Spleen (tissue), 11 donors: ENCODE measurements at regions not wholly inside any gene's neighbourhood (a gene's known extent, or its start where the extent isn't known, plus 50 kb on each side); places are given as distances from the start of the nearest gene placed in this dataset.

Experiments
- DNase-seq: peaks from one replicate; pipeline ENCODE4 v3.0.0-alpha.2; 2020
- H3K27ac ChIP-seq, 8 donors: fragments of 200-600 bp; sonication (generic) in 7 of 8; 1 replicate in 4 of 8; 2 replicates in 4 of 8; pipeline versions ENCODE4 v1.5.0 to v1.8.0; 2016 to 2021; ENCODE audit warnings: inconsistent platforms in 4 of 8, mild to moderate bottlenecking in 4 of 8, moderate library complexity in 1 of 8
- H3K27me3 ChIP-seq, 7 donors: fragments of 200-600 bp; sonication (generic) in 6 of 7; replicated peaks in 1 of 7; 1 replicate in 4 of 7; 2 replicates in 3 of 7; pipeline versions ENCODE4 v1.5.0 to v1.8.0; 2016 to 2021; ENCODE audit warnings: inconsistent platforms in 3 of 7, mild to moderate bottlenecking in 1 of 7
- H3K36me3 ChIP-seq, 6 donors: fragments of 200-600 bp; sonication (generic) in 5 of 6; 1 replicate in 4 of 6; 2 replicates in 2 of 6; pipeline versions ENCODE4 v1.5.0 to v1.8.0; 2016 to 2021; ENCODE audit warnings: inconsistent platforms in 2 of 6
- H3K4me1 ChIP-seq, 6 donors: fragments of 200-600 bp; sonication (generic) in 5 of 6; 1 replicate in 3 of 6; 2 replicates in 3 of 6; pipeline versions ENCODE4 v1.5.0 to v1.8.0; 2016 to 2021; ENCODE audit warnings: inconsistent platforms in 3 of 6
- H3K4me3 ChIP-seq, 8 donors: fragments of 200-600 bp; sonication (generic) in 7 of 8; 1 replicate in 4 of 8; 2 replicates in 4 of 8; pipeline versions ENCODE4 v1.5.0 to v1.8.0; 2016 to 2021; ENCODE audit warnings: inconsistent platforms in 4 of 8, mild to moderate bottlenecking in 4 of 8, moderate library complexity in 2 of 8
- H3K9me3 ChIP-seq, 8 donors: fragments of 200-600 bp; sonication (generic) in 7 of 8; 1 replicate in 4 of 8; 2 replicates in 4 of 8; pipeline versions ENCODE4 v1.5.0 to v1.8.0; 2016 to 2021; ENCODE audit warnings: inconsistent platforms in 4 of 8
- POLR2A ChIP-seq, 3 donors: fragments of 450-650 bp; IDR thresholded peaks; one replicate each; pipeline ENCODE4 v1.5.1; 2017; ENCODE audit warnings: antibody characterized with exemption in 3 of 3, mild to moderate bottlenecking in 1 of 3
- POLR2AphosphoS5 ChIP-seq, 3 donors: sonication (generic); formaldehyde crosslinking; IDR thresholded peaks; one replicate each; pipeline ENCODE4 v1.5.1; 2017; ENCODE audit warnings: antibody characterized with exemption in 3 of 3
- WGBS, 5 donors: extraction: QIAGEN DNeasy Blood & Tissue Kit in 3 of 5; methylation state at CpG; one replicate each; pipeline versions ENCODE4 v1.1.5 to v1.1.7; 2013 to 2018; 5-methylcytosine and 5-hydroxymethylcytosine counted together
- intact Hi-C: fragments of 100-400 bp; cut with DNase I; formaldehyde crosslinking; loops from one replicate; pipeline ENCODE4 v1.15.0; 2023; ENCODE audit warnings: low total_unique reads
- TF ChIP-seq, protein P1 (sequence below), 11 experiments: fragments of 200-600 bp in 7 of 11; fragments of 450-650 bp in 4 of 11; sonication (generic) in 4 of 11; IDR thresholded peaks in 8 of 11; conservative IDR thresholded peaks in 3 of 11; 1 replicate in 7 of 11; 2 replicates in 4 of 11; pipeline versions ENCODE4 v1.4.0 to v1.8.0; 2016 to 2021; ENCODE audit warnings: antibody characterized with exemption in 11 of 11, inconsistent platforms in 4 of 11, mild to moderate bottlenecking in 1 of 11
- donor health status: healthy with polysubstance abuse.
- donor health status: DM: no; HTN: no; CAD: no; lungs with moderate emphysema.
- donor health status: DM: no; HTN: no; CAD: no.
- donor health status: Bipolar disorder and iron deficiency.
- donor health status: healthy.
- donor health status: DM: no; HTN: no; CAD: no.
- donor health status: DM: yes; HTN: yes; CAD: no.

DNA sequence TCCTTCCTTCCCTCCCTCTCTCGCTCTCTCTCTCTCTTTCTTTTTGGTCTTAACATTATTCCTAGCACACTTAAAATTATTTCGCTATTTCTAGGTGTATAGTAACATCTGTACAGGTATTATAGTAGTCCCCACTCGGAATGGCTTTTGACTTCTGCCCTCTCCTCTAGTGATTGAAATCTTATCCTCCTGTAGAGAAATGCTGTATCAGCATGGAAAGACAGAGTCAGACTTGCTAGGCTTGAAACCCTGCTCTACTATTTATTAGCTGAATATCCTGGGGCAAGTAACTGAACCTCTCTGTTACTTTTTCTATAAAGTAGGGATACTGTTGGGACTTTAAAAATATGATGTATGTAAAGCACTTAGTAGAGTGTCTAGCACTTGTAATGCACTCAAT, 681.9 kb upstream of the C9orf72 start:
- H3K4me1 ChIP-seq, result no peaks in the 10 kb centered on the region
- intact Hi-C loops, result no loop called here
- no peak for TF ChIP-seq POLR2AphosphoS5 (IDR thresholded peaks at IDR 0.05)
- no peak for TF ChIP-seq POLR2A (IDR thresholded peaks at IDR 0.05)
- TF ChIP-seq, protein P1, sequence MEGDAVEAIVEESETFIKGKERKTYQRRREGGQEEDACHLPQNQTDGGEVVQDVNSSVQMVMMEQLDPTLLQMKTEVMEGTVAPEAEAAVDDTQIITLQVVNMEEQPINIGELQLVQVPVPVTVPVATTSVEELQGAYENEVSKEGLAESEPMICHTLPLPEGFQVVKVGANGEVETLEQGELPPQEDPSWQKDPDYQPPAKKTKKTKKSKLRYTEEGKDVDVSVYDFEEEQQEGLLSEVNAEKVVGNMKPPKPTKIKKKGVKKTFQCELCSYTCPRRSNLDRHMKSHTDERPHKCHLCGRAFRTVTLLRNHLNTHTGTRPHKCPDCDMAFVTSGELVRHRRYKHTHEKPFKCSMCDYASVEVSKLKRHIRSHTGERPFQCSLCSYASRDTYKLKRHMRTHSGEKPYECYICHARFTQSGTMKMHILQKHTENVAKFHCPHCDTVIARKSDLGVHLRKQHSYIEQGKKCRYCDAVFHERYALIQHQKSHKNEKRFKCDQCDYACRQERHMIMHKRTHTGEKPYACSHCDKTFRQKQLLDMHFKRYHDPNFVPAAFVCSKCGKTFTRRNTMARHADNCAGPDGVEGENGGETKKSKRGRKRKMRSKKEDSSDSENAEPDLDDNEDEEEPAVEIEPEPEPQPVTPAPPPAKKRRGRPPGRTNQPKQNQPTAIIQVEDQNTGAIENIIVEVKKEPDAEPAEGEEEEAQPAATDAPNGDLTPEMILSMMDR (IDR thresholded peaks at IDR 0.05 in 8 of 11, conservative IDR thresholded peaks at IDR 0.05 in 3 of 11), result no peak
- H3K4me3 ChIP-seq, result no peak overlapping the region
- no peak overlapping the region for H3K27ac ChIP-seq
- H3K36me3 ChIP-seq, result no peaks in the 10 kb centered on the region
- DNase-seq, result no peak
- H3K27me3 ChIP-seq, result no peaks in the 10 kb centered on the region
- WGBS, 5 donors, result 70 to 79% (median 72%) methylated on average over 3 of the region's 3 CpGs
- no peaks in the 10 kb centered on the region for H3K9me3 ChIP-seq

DNA sequence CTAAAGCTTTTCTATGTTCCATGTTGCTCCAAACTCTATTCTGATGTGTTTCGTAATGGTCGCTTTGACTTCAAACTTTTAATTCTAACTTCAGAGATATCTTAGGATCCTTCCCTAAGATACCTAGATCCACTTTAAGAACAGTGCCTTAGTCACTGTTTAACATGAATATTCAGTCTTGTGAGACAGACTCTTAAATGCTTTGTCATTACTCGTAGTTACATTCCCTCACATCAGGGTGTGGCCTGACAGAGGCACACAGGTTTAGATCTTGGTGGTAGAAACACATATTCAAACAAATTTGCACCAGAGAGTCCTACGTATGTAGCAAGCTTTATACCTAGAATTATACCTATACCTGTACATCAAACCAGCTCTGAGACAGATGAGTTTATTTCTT, 687.0 kb upstream of the C9orf72 start:
- TF ChIP-seq POLR2A (IDR thresholded peaks at IDR 0.05) (no peak), POLR2AphosphoS5 (IDR thresholded peaks at IDR 0.05) (no peak)
- TF ChIP-seq, protein P1 (IDR thresholded peaks at IDR 0.05 in 8 of 11, conservative IDR thresholded peaks at IDR 0.05 in 3 of 11), result no peak
- intact Hi-C loops, result no loop called here
- 87 to 92% (median 90%) methylated on average over 4 of the region's 4 CpGs for WGBS, 5 donors

DNA sequence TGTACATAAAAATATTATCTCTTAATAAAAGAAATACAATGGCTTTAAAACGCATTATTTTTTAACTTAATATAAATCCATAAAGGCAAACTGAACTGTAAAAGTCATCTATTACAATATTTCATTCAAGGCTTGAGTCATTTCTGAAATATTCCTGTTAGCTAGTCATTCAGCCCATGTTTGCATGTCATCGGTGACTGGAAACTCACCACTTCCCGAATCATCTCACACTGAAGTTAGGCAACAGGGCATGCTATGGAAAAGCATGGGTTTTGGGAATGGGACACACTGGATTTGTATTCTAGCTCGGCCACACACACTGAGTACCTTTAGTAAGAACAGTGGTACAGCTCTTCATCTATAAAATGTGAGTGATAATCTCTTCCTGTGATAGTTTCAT, 691.1 kb upstream of the C9orf72 start:
- DNase-seq, result no peak
- 81 to 91% (median 85%) methylated on average over 4 of the region's 4 CpGs for WGBS, 5 donors
- Histone ChIP-seq H3K36me3 (no peaks in the 10 kb centered on the region), H3K27me3 (no peaks in the 10 kb centered on the region), H3K9me3 (no peaks in the 10 kb centered on the region), H3K4me1 (no peaks in the 10 kb centered on the region), H3K4me3 (no peak overlapping the region), H3K27ac (no peak overlapping the region)
- intact Hi-C loops, result no loop called here
- no peak for TF ChIP-seq POLR2AphosphoS5 (IDR thresholded peaks at IDR 0.05)
- no peak for TF ChIP-seq POLR2A (IDR thresholded peaks at IDR 0.05)
- TF ChIP-seq, protein P1 (IDR thresholded peaks at IDR 0.05 in 8 of 11, conservative IDR thresholded peaks at IDR 0.05 in 3 of 11), result no peak

More for the DNA sequence above, 687.0 kb upstream of the C9orf72 start:
- H3K36me3 ChIP-seq, result no peaks in the 10 kb centered on the region
- H3K27ac ChIP-seq, result no peak overlapping the region
- H3K27me3 ChIP-seq, result no peaks in the 10 kb centered on the region
- H3K4me1 ChIP-seq, result no peaks in the 10 kb centered on the region
- no peak for DNase-seq
- H3K9me3 ChIP-seq, result no peaks in the 10 kb centered on the region
- H3K4me3 ChIP-seq, result no peak overlapping the region

DNA sequence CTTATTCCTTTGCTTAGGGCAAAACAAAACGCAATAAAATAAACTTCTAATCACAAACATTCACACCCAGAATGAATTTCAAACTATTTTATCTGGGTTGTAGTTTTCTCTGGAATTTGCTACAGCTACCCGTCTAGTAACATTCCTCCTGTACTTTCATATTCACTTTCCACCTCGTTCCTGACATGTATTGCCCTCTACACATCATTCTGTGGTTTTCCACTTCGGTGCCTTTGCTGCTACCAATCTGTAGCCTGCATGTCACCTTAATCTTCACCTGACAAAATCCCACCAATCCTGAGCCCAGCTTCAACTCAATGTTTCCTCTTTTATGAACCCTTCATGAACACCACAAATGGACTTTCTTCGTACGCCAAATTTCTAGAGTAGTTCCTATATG, 694.1 kb upstream of the C9orf72 start:
- H3K4me3 ChIP-seq, result no peak overlapping the region
- intact Hi-C loops, result no loop called here
- TF ChIP-seq, protein P1 (IDR thresholded peaks at IDR 0.05 in 8 of 11, conservative IDR thresholded peaks at IDR 0.05 in 3 of 11), result no peak
- TF ChIP-seq POLR2AphosphoS5 (IDR thresholded peaks at IDR 0.05) (no peak), POLR2A (IDR thresholded peaks at IDR 0.05) (no peak)
- no peak overlapping the region for H3K27ac ChIP-seq
- H3K36me3 ChIP-seq, result no peaks in the 10 kb centered on the region
- no peaks in the 10 kb centered on the region for H3K27me3 ChIP-seq
- no peaks in the 10 kb centered on the region for H3K4me1 ChIP-seq
- no peak for DNase-seq
- 70 to 84% (median 75%) methylated on average over 6 of the region's 6 CpGs for WGBS, 5 donors
- H3K9me3 ChIP-seq, result peaks cover 0 to 8% (median 0%) of the 10 kb centered on the region in 8 donors
